HL-60 (cell line): ENCODE measurements at regions not wholly inside any gene's neighbourhood (a gene's known extent, or its start where the extent isn't known, plus 50 kb on each side); places are given as distances from the start of the nearest gene placed in this dataset.

ENCODE experiments used
- DNase-seq, 2 experiments: peaks; one replicate each; pipeline ENCODE4 v3.0.0-alpha.2; 2010 to 2020; ENCODE audit warnings: low read depth in 1 of 2, low spot score in 1 of 2
- H3K27ac ChIP-seq: fragments of 250-450 bp; sonication (Bioruptor Pico); replicated peaks from 2 replicates; pipeline ENCODE4 v1.5.1; 2020; ENCODE audit warnings: mild to moderate bottlenecking, moderate library complexity
- H3K27me3 ChIP-seq: fragments of 250-450 bp; sonication (Bioruptor Pico); 2 replicates; pipeline ENCODE4 v1.5.1; 2021; ENCODE audit warnings: mild to moderate bottlenecking, moderate library complexity; ENCODE audit not compliant: insufficient read depth, poor library complexity, severe bottlenecking
- H3K4me3 ChIP-seq: replicated peaks from 2 replicates; pipeline ENCODE4 v1.5.1; 2011; ENCODE audit warnings: mild to moderate bottlenecking, control low read depth, low read length; ENCODE audit not compliant: insufficient read depth
- GABPA ChIP-seq: IDR thresholded peaks from 2 replicates; pipeline ENCODE4 v1.6.1; 2012; ENCODE audit warnings: low read depth
- POLR2AphosphoS5 ChIP-seq: IDR thresholded peaks from 2 replicates; pipeline ENCODE4 v1.6.1; 2012; ENCODE audit warnings: low read depth
- SPI1 ChIP-seq: IDR thresholded peaks from 2 replicates; pipeline ENCODE4 v1.6.1; 2012; ENCODE audit warnings: low read depth, mild to moderate bottlenecking, borderline replicate concordance
- TF ChIP-seq, protein P1 (sequence below): IDR thresholded peaks from 2 replicates; pipeline ENCODE4 v1.6.1; 2012; ENCODE audit warnings: low read depth; ENCODE audit not compliant: insufficient replicate concordance
- TF ChIP-seq, protein P2 (sequence below): IDR thresholded peaks from one replicate; pipeline ENCODE4 v1.5.1; 2011; ENCODE audit warnings: low read length, control low read depth, inconsistent platforms; ENCODE audit not compliant: insufficient read depth

DNA sequence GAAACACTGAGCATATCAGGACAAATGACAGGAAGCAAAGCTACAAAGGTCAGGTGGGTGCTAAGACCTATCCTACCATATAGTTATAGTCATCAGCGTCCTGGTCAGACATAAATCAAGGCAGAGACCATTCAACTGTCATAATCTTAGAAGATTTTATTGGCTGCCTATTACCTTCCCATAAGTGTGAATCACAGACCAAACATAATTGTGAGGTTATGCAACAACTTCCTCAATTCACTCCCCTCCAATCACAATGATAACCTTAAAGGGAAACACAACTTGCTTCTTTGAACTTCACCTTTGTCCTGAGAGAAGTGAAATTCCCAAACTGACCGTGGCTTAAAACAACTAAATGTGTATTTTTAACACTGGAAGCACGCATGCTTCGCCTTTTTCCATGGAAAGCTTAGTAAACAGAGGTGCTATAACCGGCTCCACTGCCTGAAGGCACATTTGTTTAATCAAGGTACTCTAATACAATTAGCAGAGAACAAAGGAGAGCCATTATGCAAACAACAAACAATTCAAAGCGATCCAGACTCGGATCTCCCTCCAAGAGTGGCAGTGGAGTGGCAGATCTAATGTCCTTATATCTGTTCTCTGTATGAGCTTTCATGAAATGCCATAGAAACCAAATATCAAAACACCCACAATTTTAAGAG, 84.9 kb downstream of the TMEM114 start:
- H3K4me3 ChIP-seq, result no peak overlapping the region
- H3K27ac ChIP-seq, result no peak overlapping the region
- no peak for DNase-seq
- TF ChIP-seq POLR2AphosphoS5, result no peak
- no peak for TF ChIP-seq SPI1
- TF ChIP-seq, protein P1, sequence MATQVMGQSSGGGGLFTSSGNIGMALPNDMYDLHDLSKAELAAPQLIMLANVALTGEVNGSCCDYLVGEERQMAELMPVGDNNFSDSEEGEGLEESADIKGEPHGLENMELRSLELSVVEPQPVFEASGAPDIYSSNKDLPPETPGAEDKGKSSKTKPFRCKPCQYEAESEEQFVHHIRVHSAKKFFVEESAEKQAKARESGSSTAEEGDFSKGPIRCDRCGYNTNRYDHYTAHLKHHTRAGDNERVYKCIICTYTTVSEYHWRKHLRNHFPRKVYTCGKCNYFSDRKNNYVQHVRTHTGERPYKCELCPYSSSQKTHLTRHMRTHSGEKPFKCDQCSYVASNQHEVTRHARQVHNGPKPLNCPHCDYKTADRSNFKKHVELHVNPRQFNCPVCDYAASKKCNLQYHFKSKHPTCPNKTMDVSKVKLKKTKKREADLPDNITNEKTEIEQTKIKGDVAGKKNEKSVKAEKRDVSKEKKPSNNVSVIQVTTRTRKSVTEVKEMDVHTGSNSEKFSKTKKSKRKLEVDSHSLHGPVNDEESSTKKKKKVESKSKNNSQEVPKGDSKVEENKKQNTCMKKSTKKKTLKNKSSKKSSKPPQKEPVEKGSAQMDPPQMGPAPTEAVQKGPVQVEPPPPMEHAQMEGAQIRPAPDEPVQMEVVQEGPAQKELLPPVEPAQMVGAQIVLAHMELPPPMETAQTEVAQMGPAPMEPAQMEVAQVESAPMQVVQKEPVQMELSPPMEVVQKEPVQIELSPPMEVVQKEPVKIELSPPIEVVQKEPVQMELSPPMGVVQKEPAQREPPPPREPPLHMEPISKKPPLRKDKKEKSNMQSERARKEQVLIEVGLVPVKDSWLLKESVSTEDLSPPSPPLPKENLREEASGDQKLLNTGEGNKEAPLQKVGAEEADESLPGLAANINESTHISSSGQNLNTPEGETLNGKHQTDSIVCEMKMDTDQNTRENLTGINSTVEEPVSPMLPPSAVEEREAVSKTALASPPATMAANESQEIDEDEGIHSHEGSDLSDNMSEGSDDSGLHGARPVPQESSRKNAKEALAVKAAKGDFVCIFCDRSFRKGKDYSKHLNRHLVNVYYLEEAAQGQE, result no peak
- TF ChIP-seq, protein P2, sequence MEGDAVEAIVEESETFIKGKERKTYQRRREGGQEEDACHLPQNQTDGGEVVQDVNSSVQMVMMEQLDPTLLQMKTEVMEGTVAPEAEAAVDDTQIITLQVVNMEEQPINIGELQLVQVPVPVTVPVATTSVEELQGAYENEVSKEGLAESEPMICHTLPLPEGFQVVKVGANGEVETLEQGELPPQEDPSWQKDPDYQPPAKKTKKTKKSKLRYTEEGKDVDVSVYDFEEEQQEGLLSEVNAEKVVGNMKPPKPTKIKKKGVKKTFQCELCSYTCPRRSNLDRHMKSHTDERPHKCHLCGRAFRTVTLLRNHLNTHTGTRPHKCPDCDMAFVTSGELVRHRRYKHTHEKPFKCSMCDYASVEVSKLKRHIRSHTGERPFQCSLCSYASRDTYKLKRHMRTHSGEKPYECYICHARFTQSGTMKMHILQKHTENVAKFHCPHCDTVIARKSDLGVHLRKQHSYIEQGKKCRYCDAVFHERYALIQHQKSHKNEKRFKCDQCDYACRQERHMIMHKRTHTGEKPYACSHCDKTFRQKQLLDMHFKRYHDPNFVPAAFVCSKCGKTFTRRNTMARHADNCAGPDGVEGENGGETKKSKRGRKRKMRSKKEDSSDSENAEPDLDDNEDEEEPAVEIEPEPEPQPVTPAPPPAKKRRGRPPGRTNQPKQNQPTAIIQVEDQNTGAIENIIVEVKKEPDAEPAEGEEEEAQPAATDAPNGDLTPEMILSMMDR, result no peak
- TF ChIP-seq GABPA, result no peak
- no peaks in the 10 kb centered on the region for H3K27me3 ChIP-seq

DNA sequence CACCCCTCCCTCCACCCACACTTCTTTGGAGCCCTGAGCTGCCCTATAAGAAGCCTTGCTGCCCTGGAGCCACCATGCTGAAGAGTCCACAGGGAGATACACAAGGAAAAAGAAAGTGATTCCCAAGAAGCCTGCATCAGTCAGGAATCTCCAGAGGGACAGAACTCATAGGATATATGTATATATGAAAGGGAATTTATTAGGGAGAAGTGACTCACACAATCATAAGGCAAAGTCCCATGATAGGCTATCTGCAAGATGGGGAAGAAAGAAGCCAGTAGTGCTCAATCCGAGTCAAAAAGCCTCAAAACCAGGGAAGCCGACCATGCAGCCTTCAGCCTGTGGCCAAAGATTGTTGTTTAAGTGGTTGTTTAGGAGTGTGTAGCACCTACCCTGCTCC, 87.9 kb downstream of the TMEM114 start:
- no peak overlapping the region for H3K4me3 ChIP-seq
- H3K27me3 ChIP-seq, result no peaks in the 10 kb centered on the region
- no peak for DNase-seq
- H3K27ac ChIP-seq, result no peak overlapping the region
- TF ChIP-seq, protein P2, result no peak
- TF ChIP-seq GABPA (no peak), POLR2AphosphoS5 (no peak), SPI1 (no peak)
- TF ChIP-seq, protein P1, result no peak

DNA sequence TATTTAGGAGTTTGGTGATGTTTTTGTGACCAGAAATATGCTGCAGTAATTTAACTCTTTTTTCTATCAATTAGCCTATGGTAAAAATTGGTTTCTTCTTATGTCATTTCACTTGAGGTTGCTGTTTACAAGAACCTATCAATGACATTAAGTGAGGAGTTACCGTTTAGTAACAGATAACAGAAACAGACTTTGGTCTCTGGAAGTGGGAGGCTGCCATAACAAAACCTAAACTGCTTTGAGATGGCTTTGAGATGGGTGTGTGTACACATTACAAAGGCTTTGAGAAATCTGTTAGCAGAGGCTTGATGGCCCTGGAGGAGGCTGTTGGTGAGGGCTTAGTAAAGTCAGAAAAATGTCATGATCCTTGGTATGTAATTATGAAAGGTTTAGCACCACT, 90.0 kb downstream of the TMEM114 start:
- no peak for DNase-seq
- TF ChIP-seq POLR2AphosphoS5 (no peak), SPI1 (no peak), GABPA (no peak)
- TF ChIP-seq, protein P2, result no peak
- TF ChIP-seq, protein P1, result no peak
- H3K27me3 ChIP-seq, result no peaks in the 10 kb centered on the region
- H3K4me3 ChIP-seq, result no peak overlapping the region
- no peak overlapping the region for H3K27ac ChIP-seq
